H9 (cell line): ENCODE measurements at regions not wholly inside any gene's neighbourhood (a gene's known extent, or its start where the extent isn't known, plus 50 kb on each side); places are given as distances from the start of the nearest gene placed in this dataset.

Source experiments
- DNase-seq: peaks from one replicate; pipeline ENCODE4 v3.0.0-alpha.2; 2017
- H2AFZ ChIP-seq: one replicate; pipeline ENCODE4 v1.6.1; 2013; ENCODE audit warnings: mild to moderate bottlenecking, low read length, control low read depth, moderate library complexity
- H2AK5ac ChIP-seq: 2 replicates; pipeline ENCODE4 v1.6.1; 2013; ENCODE audit warnings: low read length, control low read depth, mixed read lengths; ENCODE audit not compliant: insufficient read length
- H2BK120ac ChIP-seq: one replicate; pipeline ENCODE4 v1.6.1; 2013; ENCODE audit warnings: low read depth, mild to moderate bottlenecking, low read length, control low read depth, inconsistent platforms; ENCODE audit not compliant: poor library complexity, severe bottlenecking
- H2BK12ac ChIP-seq: 2 replicates; pipeline ENCODE4 v1.6.1; 2013; ENCODE audit warnings: low read length, control low read depth, mixed read lengths, low read depth; ENCODE audit not compliant: insufficient read length
- H2BK15ac ChIP-seq: 2 replicates; pipeline ENCODE4 v1.6.1; 2013; ENCODE audit warnings: low read depth, low read length, control low read depth
- H2BK20ac ChIP-seq: one replicate; pipeline ENCODE4 v1.6.1; 2013; ENCODE audit warnings: low read depth, mild to moderate bottlenecking, low read length, control low read depth, inconsistent platforms; ENCODE audit not compliant: poor library complexity, severe bottlenecking
- H2BK5ac ChIP-seq: 2 replicates; pipeline ENCODE4 v1.6.1; 2013; ENCODE audit warnings: low read length, control low read depth, mixed read lengths; ENCODE audit not compliant: insufficient read length
- H3K14ac ChIP-seq: 2 replicates; pipeline ENCODE4 v1.6.1; 2013; ENCODE audit warnings: low read length, control low read depth; ENCODE audit not compliant: insufficient read depth
- H3K18ac ChIP-seq: 2 replicates; pipeline ENCODE4 v1.6.1; 2013; ENCODE audit warnings: low read depth, mild to moderate bottlenecking, mixed read lengths, low read length, control low read depth; ENCODE audit not compliant: insufficient read length
- H3K23ac ChIP-seq: 2 replicates; pipeline ENCODE4 v1.6.1; 2013; ENCODE audit warnings: low read length, control low read depth, mixed read lengths, low read depth; ENCODE audit not compliant: insufficient read length
- H3K23me2 ChIP-seq: 2 replicates; pipeline ENCODE4 v1.6.1; 2013; ENCODE audit warnings: low read depth, mild to moderate bottlenecking, mixed read lengths, low read length, control low read depth; ENCODE audit not compliant: insufficient read length, poor library complexity, severe bottlenecking
- H3K27ac ChIP-seq: 2 replicates; pipeline ENCODE4 v1.5.1; 2013; ENCODE audit warnings: low read length, control low read depth, mixed read lengths, low read depth; ENCODE audit not compliant: insufficient read length
- H3K27me3 ChIP-seq: 2 replicates; pipeline ENCODE4 v1.6.1; 2013; ENCODE audit warnings: low read length, control low read depth, inconsistent platforms; ENCODE audit not compliant: insufficient read depth
- H3K4ac ChIP-seq: 2 replicates; pipeline ENCODE4 v1.6.1; 2013; ENCODE audit warnings: low read depth, mild to moderate bottlenecking, control low read depth, inconsistent platforms, low read length, moderate library complexity
- H3K4me1 ChIP-seq: 2 replicates; pipeline ENCODE4 v1.6.1; 2013; ENCODE audit warnings: low read length, control low read depth, inconsistent platforms; ENCODE audit not compliant: insufficient read depth
- H3K4me2 ChIP-seq: 2 replicates; pipeline ENCODE4 v1.6.1; 2013; ENCODE audit warnings: low read length, control low read depth, mixed read lengths; ENCODE audit not compliant: insufficient read length, insufficient read depth
- H3K56ac ChIP-seq: 2 replicates; pipeline ENCODE4 v1.6.1; 2013; ENCODE audit warnings: low read depth, mild to moderate bottlenecking, mixed read lengths, low read length, control low read depth; ENCODE audit not compliant: insufficient read length
- H3K79me1 ChIP-seq: 2 replicates; pipeline ENCODE4 v1.6.1; 2013; ENCODE audit warnings: low read depth, mild to moderate bottlenecking, moderate library complexity, low read length, control low read depth, inconsistent platforms; ENCODE audit not compliant: insufficient read depth, poor library complexity, severe bottlenecking
- H3K79me2 ChIP-seq: 2 replicates; pipeline ENCODE4 v1.6.1; 2013; ENCODE audit warnings: low read length, control low read depth, inconsistent platforms; ENCODE audit not compliant: insufficient read depth
- H3K9ac ChIP-seq: 2 replicates; pipeline ENCODE4 v1.6.1; 2013; ENCODE audit warnings: low read length, control low read depth, mixed read lengths; ENCODE audit not compliant: insufficient read length; ENCODE audit errors: extremely low read depth
- H3K9me3 ChIP-seq: one replicate; pipeline ENCODE4 v1.6.1; 2013; ENCODE audit warnings: low read depth, low read length, inconsistent platforms; ENCODE audit not compliant: control insufficient read depth
- H3T11ph ChIP-seq: one replicate; pipeline ENCODE4 v1.6.1; 2013; ENCODE audit warnings: mild to moderate bottlenecking, low read length, control low read depth, inconsistent platforms
- H4K20me1 ChIP-seq: one replicate; pipeline ENCODE4 v1.6.1; 2013; ENCODE audit not compliant: control insufficient read depth, insufficient read length, insufficient read depth
- H4K5ac ChIP-seq: 2 replicates; pipeline ENCODE4 v1.6.1; 2013; ENCODE audit warnings: low read depth, mild to moderate bottlenecking, mixed read lengths, low read length, control low read depth; ENCODE audit not compliant: insufficient read length
- H4K8ac ChIP-seq: replicated peaks from 2 replicates; pipeline ENCODE4 v1.6.1; 2013; ENCODE audit warnings: low read length, control low read depth, mixed read lengths, low read depth; ENCODE audit not compliant: insufficient read length
- H4K91ac ChIP-seq: 2 replicates; pipeline ENCODE4 v1.6.1; 2013; ENCODE audit warnings: low read depth, mild to moderate bottlenecking, moderate library complexity, mixed read lengths, low read length, control low read depth; ENCODE audit not compliant: insufficient read length
- H3K27ac Mint-ChIP-seq, 3 experiments: 2 replicates in 2 of 3; 3 replicates in 1 of 3; pipeline ENCODE4 v1.8.0; 2020 to 2021; ENCODE audit warnings: mixed read lengths in 3 of 3, mild to moderate bottlenecking in 1 of 3, moderate library complexity in 1 of 3
- H3K27me3 Mint-ChIP-seq: 2 replicates; pipeline ENCODE4 v1.8.0; 2021; ENCODE audit warnings: low read depth, mild to moderate bottlenecking, moderate library complexity, mixed read lengths
- H3K36me3 Mint-ChIP-seq, 3 experiments: 2 replicates in 2 of 3; 3 replicates in 1 of 3; pipeline ENCODE4 v1.8.0; 2020 to 2021; ENCODE audit warnings: low read depth in 3 of 3, mixed read lengths in 3 of 3; ENCODE audit not compliant: insufficient read depth in 1 of 3
- H3K4me1 Mint-ChIP-seq, 2 experiments: 2 replicates each; pipeline ENCODE4 v1.8.0; 2020; ENCODE audit warnings: mixed read lengths in 2 of 2
- H3K4me3 Mint-ChIP-seq, 2 experiments: 2 replicates in 1 of 2; 3 replicates in 1 of 2; pipeline ENCODE4 v1.8.0; 2020 to 2021; ENCODE audit warnings: mild to moderate bottlenecking in 2 of 2, mixed read lengths in 2 of 2, moderate library complexity in 1 of 2
- H3K9me3 Mint-ChIP-seq, 2 experiments: 2 replicates in 1 of 2; 3 replicates in 1 of 2; pipeline ENCODE4 v1.8.0; 2020; ENCODE audit warnings: mild to moderate bottlenecking in 2 of 2, mixed read lengths in 2 of 2, moderate library complexity in 1 of 2
- CTCF ChIP-seq: fragments of 200-600 bp; sonication (generic); conservative IDR thresholded peaks from 3 replicates; pipeline ENCODE4 v1.8.0; 2021; ENCODE audit warnings: antibody characterized with exemption, mild to moderate bottlenecking
- WGBS: extraction: QIAGEN DNeasy Blood & Tissue Kit; methylation state at CpG from one replicate; pipeline ENCODE4 v1.1.7; 2013; ENCODE audit warnings: missing lambda C conversion rate, low lambda C conversion rate, mixed read lengths; ENCODE audit not compliant: insufficient read length; ENCODE audit errors: extremely low coverage; 5-methylcytosine and 5-hydroxymethylcytosine counted together

DNA sequence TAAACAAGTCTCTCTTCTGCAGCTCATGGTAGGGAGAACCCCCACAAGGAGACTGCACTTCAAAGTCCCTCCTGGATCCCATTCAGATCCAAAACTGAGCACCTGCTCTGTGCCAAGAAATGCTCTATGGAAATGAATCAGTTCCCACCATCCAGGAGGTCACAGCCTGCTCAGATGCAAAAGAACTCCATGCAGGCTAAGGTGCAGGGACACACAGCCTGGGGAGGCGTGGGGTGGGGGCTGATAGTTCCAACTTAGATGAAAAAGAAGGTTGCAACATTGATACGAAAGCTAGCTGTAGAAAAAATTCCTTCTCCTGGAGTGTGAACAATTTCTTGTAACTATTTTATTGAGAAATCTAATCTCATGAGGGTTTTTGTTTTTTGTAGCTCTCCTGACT lies 111.0 kb upstream of the TMEM170B start:
- H3K27me3 ChIP-seq, result no peaks in the 10 kb centered on the region
- no peaks in the 10 kb centered on the region for H3K27me3 Mint-ChIP-seq
- H3K79me2 ChIP-seq, result no peaks in the 10 kb centered on the region
- H2AK5ac ChIP-seq, result no peak overlapping the region
- no peak overlapping the region for H3T11ph ChIP-seq
- no peak overlapping the region for H3K18ac ChIP-seq
- no peak overlapping the region for H3K23ac ChIP-seq
- TF ChIP-seq CTCF, result no peak
- no peak overlapping the region for H2BK5ac ChIP-seq
- no peak for DNase-seq
- H4K8ac ChIP-seq, result no peak overlapping the region
- no peaks in the 10 kb centered on the region for H3K23me2 ChIP-seq
- H4K20me1 ChIP-seq, result no peaks in the 10 kb centered on the region
- H3K4me1 Mint-ChIP-seq, result peaks cover 40 to 46% of the 10 kb centered on the region in 2 experiments
- H3K56ac ChIP-seq, result no peak overlapping the region
- WGBS, result no CpG with 5 or more reads among the region's 2 CpGs
- no peak overlapping the region for H3K4me3 Mint-ChIP-seq
- no peaks in the 10 kb centered on the region for H3K79me1 ChIP-seq
- H2BK120ac ChIP-seq, result no peak overlapping the region
- no peak overlapping the region for H4K91ac ChIP-seq
- no peak overlapping the region for H2BK12ac ChIP-seq
- no peak overlapping the region for H3K4me2 ChIP-seq
- no peaks in the 10 kb centered on the region for H3K36me3 Mint-ChIP-seq
- no peak overlapping the region for H3K9ac ChIP-seq
- H3K9me3 ChIP-seq, result no peaks in the 10 kb centered on the region
- H4K5ac ChIP-seq, result no peak overlapping the region
- H3K9me3 Mint-ChIP-seq, result no peaks in the 10 kb centered on the region
- no peak overlapping the region for H3K27ac ChIP-seq
- H3K4ac ChIP-seq, result no peak overlapping the region
- no peak overlapping the region for H2BK20ac ChIP-seq
- H2AFZ ChIP-seq, result no peak overlapping the region
- H3K14ac ChIP-seq, result no peak overlapping the region
- peaks cover 7% of the 10 kb centered on the region; the same call in 1 of the 2 replicates for H3K4me1 ChIP-seq
- peak overlapping the region in 1 of 3 experiments; percentile 30; a peak in 2 of 7 replicates for H3K27ac Mint-ChIP-seq
- H2BK15ac ChIP-seq, result no peak overlapping the region
